ENCODE measurements at regions not wholly inside any gene's neighbourhood (a gene's known extent, or its start where the extent isn't known, plus 50 kb on each side); places are given as distances from the start of the nearest gene placed in this dataset. TPM values are rescaled to one million over a fixed set of nuclear protein-coding genes. Genes with fewer than 3 reads are reported as not detected.

GRCh38 chr20:39089797-39090196 lies 127.7 kb downstream of the DHX35 start:
- Histone ChIP-seq H3K27me3 (ENCODE audit: control insufficient read depth in 2 of 2, insufficient read depth in 2 of 2, low read length in 2 of 2) (no peaks in the 10 kb centered on the region), H3K27ac (ENCODE audit: insufficient read depth, low read depth, low read length) (no peak overlapping the region), H3K9me1 (replicated peaks; ENCODE audit: control insufficient read depth, extremely low read depth, insufficient read depth, low read length) (no peaks in the 10 kb centered on the region), H3K4me1 (ENCODE audit: control insufficient read depth, extremely low read depth, insufficient read depth, low read length) (no peaks in the 10 kb centered on the region), H2AFZ (ENCODE audit: low read depth, low read length) (no peak overlapping the region), H3K36me3 (ENCODE audit: control insufficient read depth in 2 of 2, extremely low read depth in 1 of 2, insufficient read depth in 2 of 2, low read length in 2 of 2) (no peaks in the 10 kb centered on the region), H3K79me2 (ENCODE audit: control insufficient read depth, insufficient read depth, low read length) (no peaks in the 10 kb centered on the region), H3K9ac (replicated peaks; ENCODE audit: extremely low read depth, insufficient read depth, low read length) (no peak overlapping the region), H3K4me2 (ENCODE audit: insufficient read depth, low read length) (no peak overlapping the region), H4K20me1 (replicated peaks; ENCODE audit: control insufficient read depth, extremely low read depth, insufficient read depth, low read length) (no peaks in the 10 kb centered on the region), H3K9me3 (replicated peaks; ENCODE audit: control insufficient read depth, insufficient read depth, low read length) (no peaks in the 10 kb centered on the region), H3K4me3 (replicated peaks in 1 of 3; ENCODE audit: insufficient read depth in 1 of 3, low read depth in 1 of 3, low read length in 3 of 3) (no peak overlapping the region)
- CTCF ChIA-PET, result interaction anchor here (0.8 to 4.2 kb wide), 2 partner anchors 40 to 1873 kb away, joined by 3 to 24 read pairs; no protein-coding TSS in a partner anchor
- BruUV-seq (replicated peaks), result no TSS peak
- DNase-seq (ENCODE audit: low read depth, low spot score), result no peak
- POLR2A ChIA-PET, result no interaction called here
- dilution Hi-C loops (cut with MboI; ENCODE audit: extremely low pct_ligation_motif_present, low sequenced_read_pairs), result no loop called here
- TF ChIP-seq POLR2A (IDR thresholded peaks at IDR 0.05; ENCODE audit: low read depth, low read length) (no peak), JUN (IDR thresholded peaks at IDR 0.05; ENCODE audit: borderline replicate concordance, insufficient read depth, insufficient read length, low read depth) (no peak), EZH2 (IDR thresholded peaks at IDR 0.05; ENCODE audit: borderline replicate concordance, low read depth, low read length, severe bottlenecking) (no peak), MYC (IDR thresholded peaks at IDR 0.05; ENCODE audit: low read depth, low read length) (no peak), GATA2 (IDR thresholded peaks at IDR 0.05; ENCODE audit: insufficient read depth, insufficient read length, low read depth, low read length) (no peak), FOS (IDR thresholded peaks at IDR 0.05; ENCODE audit: borderline replicate concordance, insufficient read depth, low read length) (no peak)
- intact Hi-C loops (cut with micrococcal nuclease), result no loop called here
- no peak for FAIRE-seq

Small RNA genes in the stretch of these regions (small RNA-seq; reads per million reads assigned to genes)
- gene RN7SL680P (ENCODE audit: insufficient read depth, insufficient read length, low read depth, low replicate concordance), result not detected
